HG02943 (cell line): ENCODE measurements at regions not wholly inside any gene's neighbourhood (a gene's known extent, or its start where the extent isn't known, plus 50 kb on each side); places are given as distances from the start of the nearest gene placed in this dataset.

Experiments used
- ATAC-seq: cut with Tn5 transposase; IDR thresholded peaks from one replicate; pipeline ENCODE4 v1.9.1; 2021; ENCODE audit warnings: mild to moderate bottlenecking, low read depth, moderate library complexity; ENCODE audit not compliant: unreplicated experiment

DNA sequence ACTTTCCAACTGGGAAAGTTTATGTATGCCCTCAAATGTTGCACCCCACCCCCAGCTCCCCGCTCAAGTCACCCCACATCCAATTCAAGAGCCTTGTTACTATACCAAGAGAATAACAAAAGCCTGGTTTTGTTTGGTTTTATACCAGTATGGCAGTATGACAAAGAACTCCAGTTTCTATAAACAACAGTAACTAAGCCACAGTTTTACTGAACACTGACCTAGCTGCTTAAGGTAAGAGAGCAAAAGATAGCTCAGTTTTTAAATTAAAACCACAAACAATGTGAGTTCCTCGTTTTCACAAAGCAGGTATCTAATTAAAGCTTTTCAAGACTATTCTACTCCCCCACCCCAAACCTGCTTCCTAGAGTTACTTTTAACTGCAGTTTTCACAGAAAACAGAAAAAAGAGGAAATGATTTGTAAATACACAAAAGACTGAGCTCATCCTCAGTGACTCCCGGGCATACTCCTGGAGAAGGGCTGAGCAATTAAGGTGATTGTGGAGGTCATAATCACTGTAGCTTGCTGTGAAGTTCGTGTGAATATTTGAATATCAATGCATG lies 59.3 kb upstream of the LHX8 start:
- no peak for ATAC-seq

DNA sequence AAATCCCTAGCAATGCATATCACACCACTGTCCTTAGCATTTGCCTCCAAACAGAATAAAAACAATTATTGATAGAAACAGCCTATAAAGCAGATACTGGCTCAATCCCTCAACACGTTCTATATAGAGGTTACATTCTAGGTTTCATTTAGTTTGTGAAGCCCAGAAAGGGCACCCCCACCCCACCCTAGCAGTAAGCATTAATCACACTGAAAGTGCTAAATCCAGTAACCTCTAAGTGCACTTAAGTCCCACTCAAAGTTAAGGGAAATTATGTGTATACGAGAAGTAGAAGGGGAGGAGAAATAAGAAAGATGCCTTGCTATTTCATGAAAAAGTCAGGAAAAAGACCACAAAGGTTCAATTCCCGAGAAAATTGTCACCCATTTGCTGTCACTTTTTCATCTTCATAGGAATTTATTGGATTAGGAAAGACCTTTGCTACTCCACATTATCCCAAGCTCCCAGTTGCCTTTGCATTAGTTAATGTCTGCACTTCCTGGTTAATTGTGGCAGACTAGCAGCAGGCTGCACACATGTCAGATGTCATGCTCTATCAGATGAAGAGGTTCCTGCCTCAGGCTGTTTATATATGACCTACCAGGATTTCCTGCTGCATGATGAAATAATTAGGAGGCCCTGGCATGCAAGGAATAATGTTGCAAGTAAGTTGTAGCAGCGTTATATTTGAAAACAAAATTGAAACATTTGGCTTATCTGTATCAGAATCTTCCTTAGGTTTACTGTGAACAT lies 54.5 kb upstream of the LHX8 start:
- ATAC-seq = no peak

DNA sequence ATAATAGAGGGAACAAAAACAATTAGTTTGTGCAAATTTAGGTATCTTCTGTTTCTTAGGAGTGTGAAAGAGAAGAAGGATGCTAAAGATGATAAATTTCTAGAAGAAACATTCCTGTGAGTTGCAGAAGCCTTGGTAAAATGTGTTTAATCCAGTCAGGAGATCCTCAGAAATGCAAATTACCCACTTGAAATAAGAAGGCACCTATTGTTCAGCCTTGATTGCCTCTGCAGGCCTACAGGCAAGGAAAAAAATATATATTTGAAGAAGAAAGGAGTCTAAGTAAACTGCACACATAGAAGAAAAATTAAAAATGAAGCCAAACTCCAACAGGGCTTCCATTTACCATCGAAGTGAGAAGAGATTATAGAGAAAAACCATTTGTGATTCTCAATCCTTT lies 51.0 kb upstream of the LHX8 start:
- no peak for ATAC-seq

- no peak for ATAC-seq
Observed at GRCh38 chr1:75083848-75084514, 50.2 kb upstream of the LHX8 start.
